HG03378 (cell line): ENCODE measurements at regions not wholly inside any gene's neighbourhood (a gene's known extent, or its start where the extent isn't known, plus 50 kb on each side); places are given as distances from the start of the nearest gene placed in this dataset.

ENCODE experiments used
- ATAC-seq: cut with Tn5 transposase; IDR thresholded peaks from one replicate; pipeline ENCODE4 v1.9.1; 2021; ENCODE audit warnings: mild to moderate bottlenecking, moderate library complexity; ENCODE audit not compliant: unreplicated experiment

- ATAC-seq: no peak
Measured at GRCh38 chr6:117167520-117168271, 97.7 kb upstream of the VGLL2 start.

DNA sequence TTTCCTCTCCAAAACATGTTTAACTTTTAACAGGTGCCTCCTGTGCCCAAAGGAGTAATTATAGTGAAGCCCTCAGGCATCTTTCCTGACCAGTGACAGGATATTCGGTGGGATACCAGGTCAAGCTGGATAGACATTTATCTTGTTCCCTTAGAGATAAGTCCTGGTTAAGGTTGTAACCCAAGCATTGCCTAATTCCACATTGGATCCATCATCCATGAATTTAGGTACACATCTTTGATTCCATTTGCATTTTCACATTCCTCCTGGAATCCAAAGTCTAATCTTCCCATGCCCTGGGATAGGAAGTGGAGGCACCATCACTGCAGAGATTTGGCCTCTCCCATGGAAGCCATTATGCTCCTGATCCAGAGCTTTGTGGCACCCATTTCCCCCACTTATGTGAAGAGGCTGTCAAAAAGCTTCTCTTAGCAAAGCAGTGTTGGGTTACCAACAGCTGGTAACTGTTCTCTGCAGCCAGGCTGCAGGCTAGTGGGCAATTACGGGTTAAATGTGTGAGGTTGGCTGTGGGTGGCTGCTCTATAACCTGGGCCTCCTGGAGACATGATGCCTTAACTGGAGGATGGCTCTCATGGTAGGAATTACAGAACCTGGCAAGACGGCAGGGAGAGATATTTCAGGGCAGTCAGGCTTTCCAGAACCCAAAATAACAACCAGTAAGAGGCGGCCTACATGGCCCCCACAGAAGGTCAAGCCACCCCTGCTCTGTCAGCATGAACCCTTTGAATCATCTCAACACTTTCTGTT lies 96.9 kb upstream of the VGLL2 start:
- no peak for ATAC-seq

GRCh38 chr6:117169064-117169665 lies 96.2 kb upstream of the VGLL2 start:
- ATAC-seq: no peak

DNA sequence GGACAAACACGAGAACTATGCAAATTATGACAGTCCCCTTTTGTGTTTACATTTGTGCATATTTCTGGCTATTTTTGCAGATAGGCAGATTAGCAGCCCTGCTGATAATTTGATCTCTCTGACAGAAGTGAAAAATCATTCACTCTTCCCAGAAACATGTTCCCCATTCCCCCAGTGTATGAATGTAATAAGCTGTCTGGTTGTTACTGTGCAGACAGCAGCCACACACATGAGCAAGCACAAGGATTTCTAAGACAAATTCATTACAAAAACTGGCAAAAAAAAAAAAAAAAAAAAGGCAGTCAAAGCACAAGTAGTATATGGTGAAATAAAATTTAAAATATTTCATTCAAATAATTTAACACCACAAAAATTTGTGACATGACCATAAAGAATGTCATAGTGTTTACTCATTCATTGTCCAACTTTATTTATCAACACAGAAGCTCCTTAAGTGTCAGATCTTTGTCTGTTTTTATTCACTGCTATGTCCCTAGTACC lies 95.5 kb upstream of the VGLL2 start:
- no peak for ATAC-seq

DNA sequence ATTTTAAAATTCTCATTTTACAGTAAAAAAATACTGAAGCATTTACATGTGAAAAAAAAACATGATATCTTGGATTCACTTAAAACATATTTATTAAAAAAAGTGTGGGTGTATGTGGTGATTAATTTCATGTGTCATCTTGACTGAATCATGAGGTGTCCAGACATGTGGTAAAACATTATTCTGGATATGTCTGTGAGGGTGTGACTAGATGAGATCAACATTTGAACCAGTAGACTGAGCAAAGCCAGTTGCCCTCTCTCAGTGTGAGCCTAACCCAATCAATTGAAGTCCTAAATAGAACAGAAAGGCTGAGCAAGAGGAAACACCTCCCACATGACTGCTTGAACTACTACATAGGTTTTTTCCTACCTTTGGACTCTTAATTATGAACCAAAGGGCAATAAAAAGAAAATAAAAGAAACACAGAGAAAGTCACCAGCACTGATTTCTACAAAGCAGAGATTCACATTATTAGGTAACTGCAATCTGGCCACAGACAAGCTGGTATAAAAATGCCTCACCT lies 90.5 kb upstream of the VGLL2 start:
- no peak for ATAC-seq

- no peak for ATAC-seq
Measured at GRCh38 chr6:117188627-117189201, 76.6 kb upstream of the VGLL2 start.

DNA sequence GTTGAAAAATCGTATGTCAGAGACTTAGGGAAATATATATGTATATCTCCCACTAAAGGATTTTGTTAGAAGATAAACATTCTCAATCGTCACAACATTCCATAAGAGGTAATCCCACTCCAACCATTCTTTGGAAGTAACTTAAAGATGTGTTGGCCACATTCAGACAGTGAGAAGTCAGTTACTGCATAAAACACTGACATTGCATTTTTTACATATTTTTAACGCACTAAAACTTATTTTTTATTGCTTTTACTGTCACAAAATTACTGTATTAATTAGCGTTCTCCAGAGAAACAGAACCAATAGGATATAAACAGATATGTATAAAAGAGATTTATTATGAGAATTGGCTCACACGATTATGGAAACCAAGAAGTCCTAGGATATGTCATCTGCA lies 74.3 kb upstream of the VGLL2 start:
- ATAC-seq: no peak

DNA sequence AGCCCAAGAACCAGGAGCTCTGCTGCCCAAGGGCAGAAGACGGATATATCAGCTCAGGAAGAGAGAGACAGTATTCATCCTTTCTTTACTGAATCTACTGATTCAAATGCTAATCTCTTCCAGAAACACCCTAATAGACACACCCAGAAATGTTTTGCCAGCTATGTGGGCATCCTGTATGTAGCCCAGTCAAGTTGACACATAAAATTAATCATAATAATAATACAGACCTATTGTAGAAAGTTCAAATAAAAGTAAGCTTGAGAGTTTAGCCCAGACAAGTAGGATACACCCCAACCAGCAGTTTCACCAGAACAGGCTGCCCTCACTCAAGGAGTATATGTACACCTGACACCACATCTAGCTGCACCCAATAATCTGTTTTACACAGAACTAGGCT lies 73.9 kb upstream of the VGLL2 start:
- no peak for ATAC-seq

DNA sequence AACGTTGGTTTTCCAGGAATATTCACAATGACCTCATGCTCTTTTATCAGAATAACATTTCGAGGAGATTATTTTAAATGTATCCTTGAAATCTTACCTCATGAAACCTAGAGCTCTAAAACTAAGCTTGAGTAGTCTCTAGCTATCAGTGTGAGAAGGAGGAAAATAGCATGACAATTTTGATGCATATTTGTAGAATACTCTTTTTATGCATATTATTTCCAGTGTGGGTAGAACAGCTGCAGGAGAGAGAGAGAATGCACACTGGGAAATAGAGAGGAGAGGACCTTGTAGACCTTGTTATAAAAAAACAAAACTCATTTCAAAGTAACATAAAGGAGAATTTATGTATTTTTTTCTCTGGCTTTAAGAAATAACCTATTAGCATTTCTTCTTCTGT lies 71.1 kb upstream of the VGLL2 start:
- no peak for ATAC-seq

- ATAC-seq: no peak
Measured at GRCh38 chr6:117194978-117195377, 70.4 kb upstream of the VGLL2 start.

- no peak for ATAC-seq
Measured at GRCh38 chr6:117195728-117196127, 69.6 kb upstream of the VGLL2 start.

- no peak for ATAC-seq
Measured at GRCh38 chr6:117200067-117200466, 65.3 kb upstream of the VGLL2 start.

DNA sequence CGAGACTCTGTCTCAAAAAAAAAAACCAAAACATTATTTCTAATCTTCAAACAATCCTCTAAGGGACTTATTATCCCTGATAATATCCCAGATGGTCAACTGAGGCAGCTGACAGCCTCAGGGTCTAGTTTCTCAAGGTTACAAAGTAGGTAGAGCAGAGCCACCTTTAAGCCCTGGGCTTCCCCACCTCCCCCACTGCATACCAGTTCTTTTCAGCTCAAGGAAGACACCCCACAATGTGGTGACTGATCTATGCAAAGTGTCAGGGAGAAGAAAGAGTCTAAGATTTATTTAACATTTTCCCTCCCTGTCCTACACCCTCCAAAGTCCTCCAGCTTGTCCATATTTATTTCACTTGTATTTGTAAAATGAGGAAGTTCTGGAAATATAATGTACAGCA lies 60.5 kb upstream of the VGLL2 start:
- no peak for ATAC-seq

DNA sequence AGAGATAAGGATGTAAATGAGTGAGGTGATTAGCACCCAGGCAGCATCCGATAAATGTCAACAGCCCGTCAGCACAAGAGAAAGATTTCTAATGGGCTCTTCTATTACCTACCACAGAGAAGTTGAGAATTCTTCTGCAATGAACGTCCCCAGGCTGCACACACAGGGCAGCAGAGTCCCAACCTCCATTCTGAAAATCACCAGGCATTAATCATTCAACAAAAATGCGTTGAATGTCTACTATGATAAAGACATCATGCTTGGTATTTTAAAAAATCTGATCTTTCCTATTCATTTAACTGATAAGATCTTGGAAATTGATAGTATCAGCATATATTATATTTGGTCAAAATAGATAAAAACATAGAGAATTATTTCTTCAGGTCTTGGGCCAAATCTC lies 59.5 kb upstream of the VGLL2 start:
- no peak for ATAC-seq

GRCh38 chr6:117206522-117206921 lies 58.8 kb upstream of the VGLL2 start:
- no peak for ATAC-seq

DNA sequence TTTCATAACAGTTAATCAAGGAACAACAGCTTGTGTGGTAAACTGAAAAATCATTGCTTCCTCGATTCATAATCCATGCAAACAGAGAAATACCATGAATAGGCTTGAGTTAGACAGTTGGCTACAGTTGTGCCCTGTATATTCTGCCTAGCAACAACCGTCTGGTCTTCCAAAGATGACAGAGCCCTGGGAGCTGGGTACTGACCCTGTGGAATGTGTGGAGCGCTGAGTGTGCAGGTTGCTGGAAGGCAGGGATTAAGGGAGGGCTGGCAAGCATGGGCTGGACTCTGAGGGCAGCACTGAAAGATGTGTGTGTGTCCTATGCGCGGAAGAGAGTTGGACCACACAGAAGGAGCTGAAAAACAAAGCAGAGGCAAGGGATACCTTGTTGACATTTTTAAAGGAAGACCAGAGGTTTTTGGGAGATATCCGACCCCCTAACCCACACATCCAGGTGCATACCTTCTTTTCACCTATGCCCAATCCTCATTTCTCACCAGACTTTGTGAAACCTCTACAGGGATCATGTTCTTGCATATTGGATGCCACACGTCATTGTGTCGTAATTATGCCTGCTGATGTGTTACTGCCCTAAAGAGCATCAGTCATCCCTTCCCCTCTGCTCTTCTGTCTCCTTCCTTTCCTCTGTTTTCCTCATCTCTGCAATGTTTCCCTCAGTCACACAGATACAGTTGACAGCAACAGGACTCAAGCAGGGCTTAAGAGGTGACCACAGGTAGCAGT lies 58.2 kb upstream of the VGLL2 start:
- ATAC-seq: no peak

DNA sequence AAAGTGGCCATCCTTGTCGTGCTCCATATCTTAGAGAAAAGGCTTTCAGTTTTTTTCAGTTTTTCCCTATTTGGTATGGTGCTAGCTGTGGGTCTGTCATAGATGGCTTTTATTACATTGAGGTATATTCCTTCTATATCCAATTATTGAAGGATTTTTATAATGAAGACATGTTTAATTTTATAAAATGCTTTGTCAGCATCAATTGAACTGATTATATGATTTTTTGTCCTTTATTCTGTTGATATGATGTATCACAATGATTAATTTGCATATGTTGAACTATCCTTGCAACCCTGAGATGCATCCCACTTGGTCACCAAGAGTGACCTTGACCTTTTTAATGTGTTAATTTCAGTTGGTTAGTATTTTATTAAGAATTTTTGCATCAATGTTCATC lies 55.1 kb upstream of the VGLL2 start:
- no peak for ATAC-seq

GRCh38 chr6:117215353-117216090 lies 49.8 kb upstream of the VGLL2 start:
- ATAC-seq: no peak
